ENCODE measurements at regions not wholly inside any gene's neighbourhood (a gene's known extent, or its start where the extent isn't known, plus 50 kb on each side); places are given as distances from the start of the nearest gene placed in this dataset.

GRCh38 chr20:60321601-60322000, 363.4 kb downstream of the CDH26 start:
- no peak for DNase-seq (ENCODE audit: low spot score)

DNA sequence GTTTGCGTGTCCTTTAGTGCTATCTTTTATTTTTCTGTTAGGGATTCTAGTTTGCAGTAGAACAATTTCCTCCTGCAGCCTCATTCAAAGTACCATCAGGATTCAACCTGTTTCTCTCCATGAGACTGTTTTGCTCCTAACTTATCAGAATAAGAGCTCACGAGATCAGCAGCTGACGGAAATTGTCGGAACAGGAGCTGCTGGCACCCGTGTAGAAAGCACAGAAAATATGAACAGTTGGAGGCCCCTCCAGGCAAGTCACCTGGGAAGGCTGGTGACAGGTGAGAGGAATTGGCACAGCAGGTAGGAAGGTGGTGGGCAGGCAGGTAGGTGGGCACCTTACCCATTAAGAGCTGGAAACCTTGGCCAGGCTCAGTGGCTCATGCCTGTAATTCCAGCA, 368.6 kb downstream of the CDH26 start:
- no peak for DNase-seq (ENCODE audit: low spot score)

- no peak for DNase-seq (ENCODE audit: low spot score)
Measured at GRCh38 chr20:60327971-60328660, 369.9 kb downstream of the CDH26 start.

- DNase-seq (ENCODE audit: low spot score), result no peak
Measured at GRCh38 chr20:60330461-60330860, 372.2 kb downstream of the CDH26 start.

- DNase-seq (ENCODE audit: low spot score), result no peak
Measured at GRCh38 chr20:60331688-60332300, 373.6 kb downstream of the CDH26 start.

GRCh38 chr20:60332523-60332922, 374.3 kb downstream of the CDH26 start:
- no peak for DNase-seq (ENCODE audit: low spot score)

DNA sequence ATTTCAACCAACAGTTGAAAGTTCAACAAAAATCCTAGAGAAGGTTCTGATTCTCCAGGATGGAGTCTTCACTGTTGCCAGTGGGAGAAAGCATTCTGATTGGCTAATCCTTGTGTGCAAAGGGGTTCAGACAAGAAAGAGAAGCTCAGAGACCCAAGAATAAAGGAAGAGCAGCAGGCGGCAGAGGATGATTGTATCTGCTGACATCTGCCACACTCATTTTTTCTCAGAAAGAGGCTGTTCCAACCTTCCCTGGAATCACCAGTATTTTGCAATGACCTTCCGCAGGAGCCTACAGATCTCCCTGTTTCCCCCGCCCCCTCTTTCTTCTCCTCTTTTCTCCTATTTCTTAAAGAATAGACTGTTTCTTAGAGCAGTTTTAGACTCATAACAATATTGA, 376.7 kb downstream of the CDH26 start:
- DNase-seq (ENCODE audit: low spot score), result no peak

DNA sequence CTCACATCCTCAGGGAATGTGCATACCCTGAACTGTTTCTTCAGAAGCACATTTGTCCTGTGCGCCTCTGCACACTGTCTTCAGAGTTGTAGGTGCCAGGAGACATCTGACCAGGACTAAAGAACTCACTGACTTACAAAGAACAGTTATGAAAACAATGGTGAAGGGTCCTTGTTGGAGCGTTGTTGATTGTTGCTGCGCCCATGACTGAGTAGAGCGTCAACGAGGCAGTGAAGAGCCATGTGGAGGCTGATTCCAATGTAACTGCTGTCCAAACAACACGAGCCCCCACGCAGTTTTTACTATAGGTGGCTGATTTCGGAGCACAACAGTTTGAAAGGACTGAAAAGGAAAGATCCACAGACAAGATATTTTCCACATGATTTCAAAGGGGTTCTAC, 380.3 kb downstream of the CDH26 start:
- no peak for DNase-seq (ENCODE audit: low spot score)

DNA sequence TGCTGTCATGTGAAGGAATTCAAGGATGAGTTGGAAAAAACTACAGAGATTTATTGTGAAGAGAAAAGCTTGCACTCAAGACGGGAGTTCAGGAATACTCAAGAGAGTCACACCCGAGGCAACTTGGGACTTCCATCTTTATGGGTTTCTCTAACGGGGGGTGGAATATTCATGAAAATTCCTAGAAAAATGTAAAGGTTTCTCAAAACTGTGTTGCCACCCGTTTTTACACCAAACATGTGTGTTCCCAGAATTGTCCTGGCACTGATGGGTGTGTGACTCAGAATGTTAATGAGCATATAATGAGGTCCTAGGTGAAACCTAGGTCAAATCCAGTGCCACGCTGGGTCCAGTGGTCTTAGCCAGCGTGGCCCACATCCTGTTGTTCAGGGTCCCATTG, 381.5 kb downstream of the CDH26 start:
- no peak for DNase-seq (ENCODE audit: low spot score)

GRCh38 chr20:60340232-60340631, 382.0 kb downstream of the CDH26 start:
- no peak for DNase-seq (ENCODE audit: low spot score)

GRCh38 chr20:60341062-60341461, 382.8 kb downstream of the CDH26 start:
- DNase-seq (ENCODE audit: low spot score), result peak; percentile 29

DNA sequence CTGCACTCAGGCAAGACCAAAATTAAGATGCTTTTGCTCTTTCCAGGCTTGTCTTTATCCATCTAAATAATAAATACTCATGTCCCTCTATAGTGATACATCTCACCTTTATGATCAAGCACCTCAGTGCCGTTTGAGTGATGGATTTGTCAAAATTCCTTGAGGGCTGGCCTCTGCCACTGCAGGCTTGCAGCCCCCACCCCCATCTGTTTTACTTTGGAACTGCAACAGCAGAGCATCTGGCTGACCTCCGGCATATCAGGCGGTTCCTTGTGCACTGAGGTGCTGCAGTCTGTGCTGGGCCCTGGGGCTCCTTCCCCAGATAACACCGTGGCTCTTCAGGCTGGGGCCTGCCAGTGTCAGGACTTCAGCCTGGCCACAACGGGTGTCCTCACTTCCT, 386.9 kb downstream of the CDH26 start:
- DNase-seq (ENCODE audit: low spot score), result no peak

DNA sequence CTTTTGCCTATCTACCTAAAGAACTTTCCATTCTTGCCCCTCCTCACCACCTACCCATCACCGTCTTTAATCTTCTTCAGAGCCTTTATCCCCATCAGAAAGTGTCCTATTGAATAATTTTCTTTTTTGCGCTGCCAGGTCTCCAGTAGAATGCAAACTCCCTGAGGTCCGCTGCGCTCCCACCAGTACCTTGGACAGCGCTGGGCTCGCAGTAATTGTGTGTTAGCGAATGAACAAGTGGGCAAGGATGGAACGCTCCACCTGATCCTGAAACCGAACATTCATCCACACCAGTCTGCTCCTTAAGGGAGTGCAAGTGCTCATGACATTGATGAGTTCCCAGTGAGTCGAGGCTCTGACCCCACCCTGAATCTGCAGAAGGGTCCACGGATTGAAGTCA, 391.2 kb downstream of the CDH26 start:
- no peak for DNase-seq (ENCODE audit: low spot score)

DNA sequence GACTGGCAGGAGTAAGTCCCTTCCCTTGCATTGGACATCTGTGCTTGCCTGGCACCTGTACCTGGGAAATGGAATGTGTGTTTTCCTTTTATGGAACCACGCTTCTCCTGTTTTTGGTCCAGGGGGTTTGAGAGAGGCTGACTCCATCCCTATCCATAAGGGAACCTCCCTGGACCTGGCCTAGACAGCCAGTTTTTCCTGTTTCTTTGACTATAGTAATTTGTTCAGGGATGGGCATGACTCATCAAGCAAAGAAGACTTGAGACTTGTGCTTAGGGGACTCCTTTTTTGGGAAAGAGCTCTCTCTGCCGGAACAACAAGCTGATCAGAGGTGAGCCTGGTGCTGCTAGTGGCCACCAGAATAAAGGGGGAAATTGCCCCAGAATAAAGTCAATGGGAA, 393.8 kb downstream of the CDH26 start:
- peak; percentile 7 for DNase-seq (ENCODE audit: low spot score)

GRCh38 chr20:60352596-60352995, 394.4 kb downstream of the CDH26 start:
- no peak for DNase-seq (ENCODE audit: low spot score)

DNA sequence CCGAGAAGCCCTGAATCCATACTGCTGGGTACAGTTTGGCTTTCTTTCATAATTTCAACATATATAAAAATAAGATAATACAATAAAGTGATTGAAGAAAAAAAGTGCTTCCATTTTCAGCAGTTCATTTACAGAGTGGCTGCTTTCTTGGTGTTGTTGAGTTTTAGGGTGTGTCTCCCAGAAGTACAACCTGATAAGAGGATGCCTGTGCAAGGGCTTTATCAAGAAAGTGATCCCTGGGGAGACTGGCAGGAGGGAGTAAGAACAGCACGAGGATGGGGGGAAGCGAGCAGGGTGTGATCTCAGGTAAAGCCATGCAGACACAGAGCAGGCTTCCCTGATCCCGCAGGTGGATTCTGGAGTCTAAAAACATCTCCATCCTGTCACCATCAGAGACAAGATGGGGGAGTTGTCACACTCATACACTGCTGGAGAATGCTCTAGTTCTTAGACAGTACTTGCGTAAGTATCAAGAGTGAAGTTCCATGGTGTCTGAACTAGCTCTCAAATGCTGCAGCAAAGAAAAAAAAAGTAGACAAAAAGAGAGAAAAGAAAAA, 395.9 kb downstream of the CDH26 start:
- no peak for DNase-seq (ENCODE audit: low spot score)

GRCh38 chr20:60358101-60358500, 399.9 kb downstream of the CDH26 start:
- DNase-seq (ENCODE audit: low spot score), result no peak

DNA sequence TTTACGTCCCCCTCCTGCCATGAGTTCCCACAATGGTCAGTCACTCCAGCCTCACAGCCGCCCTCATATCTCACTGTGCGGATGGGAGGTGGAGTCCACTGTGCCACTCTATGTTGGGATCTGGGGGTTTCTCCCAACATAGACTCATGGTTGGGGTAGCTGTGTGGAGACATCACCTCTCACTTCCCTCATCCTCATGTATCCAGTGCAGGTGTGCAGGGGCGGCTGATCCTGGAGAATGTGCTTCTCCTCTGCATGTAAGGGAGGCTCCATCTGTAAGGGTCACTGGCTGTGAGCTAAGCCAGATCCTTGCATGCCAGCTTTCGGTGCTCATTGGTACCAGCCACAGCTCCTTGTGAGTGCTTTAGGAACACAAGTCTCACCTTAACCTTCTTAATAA, 400.8 kb downstream of the CDH26 start:
- DNase-seq (ENCODE audit: low spot score), result no peak

DNA sequence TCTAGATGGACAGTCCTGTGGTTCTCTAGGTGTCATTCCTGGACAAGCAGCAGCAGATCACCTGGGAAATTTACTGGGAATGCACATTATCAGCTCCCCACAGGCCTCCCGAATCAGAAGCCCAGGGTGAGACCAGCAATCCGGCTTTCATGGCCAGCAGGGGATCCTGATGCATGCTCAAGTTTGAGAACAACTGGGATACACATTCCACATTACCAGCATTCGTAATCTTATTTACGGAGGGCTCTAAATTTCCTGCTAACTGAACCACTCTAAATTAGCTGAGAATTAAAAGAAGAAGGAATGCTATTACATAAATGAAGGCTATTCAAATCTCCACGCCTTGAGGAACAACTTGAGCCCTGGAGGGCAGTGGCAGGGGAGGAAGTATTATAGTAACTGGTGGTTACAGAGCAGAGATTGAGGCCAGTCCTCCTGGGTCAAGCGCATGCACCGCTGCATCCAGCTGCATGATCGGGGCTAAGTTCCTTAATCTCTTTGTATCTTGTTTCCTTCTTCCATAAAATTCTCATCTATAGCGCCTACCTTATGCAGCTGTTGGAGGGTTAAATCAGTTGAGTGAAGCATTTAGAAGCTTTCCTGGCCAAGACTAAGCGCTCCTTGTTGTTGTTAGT, 403.7 kb downstream of the CDH26 start:
- no peak for DNase-seq (ENCODE audit: low spot score)

- DNase-seq (ENCODE audit: low spot score), result no peak
Measured at GRCh38 chr20:60362531-60362930, 404.3 kb downstream of the CDH26 start.

DNA sequence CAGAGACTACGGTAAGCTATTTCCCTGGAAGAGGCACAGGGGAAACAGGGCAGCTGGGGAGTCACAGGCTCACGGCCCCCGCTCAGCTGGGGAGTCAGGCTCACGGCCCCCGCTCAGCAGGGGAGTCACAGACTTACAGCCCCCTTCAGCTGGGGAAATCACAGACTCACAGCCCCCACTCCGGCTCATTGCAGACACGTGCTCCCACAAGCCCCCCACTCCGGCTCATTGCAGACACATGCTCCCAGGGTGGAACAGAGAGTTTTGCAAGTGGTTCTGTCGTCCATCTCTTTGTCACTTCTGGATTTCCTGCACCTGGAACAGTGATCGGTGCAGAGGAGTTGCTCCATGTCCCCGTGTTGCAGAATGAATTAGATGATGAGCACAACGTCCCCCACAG, 405.5 kb downstream of the CDH26 start:
- no peak for DNase-seq (ENCODE audit: low spot score)

DNA sequence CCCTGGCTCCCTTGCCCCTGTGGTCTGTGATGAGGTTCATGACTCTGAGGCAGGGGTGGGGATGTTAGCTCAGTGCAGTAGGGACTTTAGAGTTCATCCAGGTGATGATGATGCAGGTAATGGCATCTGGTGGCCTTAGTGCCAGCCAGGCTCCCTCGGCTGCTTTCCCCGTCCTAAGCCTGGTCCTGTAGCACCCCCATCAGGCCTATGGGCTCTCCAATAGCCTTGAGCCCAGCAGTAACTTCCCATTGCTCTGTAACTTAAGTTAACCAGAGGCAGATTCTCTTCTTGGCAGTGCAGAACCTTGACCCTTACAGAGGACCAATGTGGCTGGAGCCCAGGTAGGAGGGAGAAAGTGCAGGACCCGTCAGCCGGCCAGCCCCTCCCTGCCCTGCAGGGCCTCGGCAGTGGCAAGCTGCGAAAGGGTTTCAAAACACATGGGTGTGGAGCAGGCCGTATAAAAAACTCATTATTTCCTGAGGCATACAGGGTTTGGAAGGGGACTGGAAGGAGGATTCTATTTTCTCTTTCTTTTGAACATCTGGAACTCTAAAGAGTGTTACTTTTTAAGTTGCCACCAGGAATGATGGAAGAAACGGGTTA, 406.9 kb downstream of the CDH26 start:
- no peak for DNase-seq (ENCODE audit: low spot score)

GRCh38 chr20:60365882-60366281, 407.7 kb downstream of the CDH26 start:
- DNase-seq (ENCODE audit: low spot score), result no peak
